WI38 (cell line): ENCODE measurements at regions not wholly inside any gene's neighbourhood (a gene's known extent, or its start where the extent isn't known, plus 50 kb on each side); places are given as distances from the start of the nearest gene placed in this dataset.

Source experiments
- H3K4me3 ChIP-seq: 2 replicates; pipeline ENCODE4 v1.5.1; 2011; ENCODE audit warnings: low read depth, mild to moderate bottlenecking, control low read depth, low read length
- TF ChIP-seq, protein P1 (sequence below): IDR thresholded peaks from 2 replicates; pipeline ENCODE4 v1.5.1; 2012; ENCODE audit warnings: low read depth, mild to moderate bottlenecking, control low read depth, low read length

DNA sequence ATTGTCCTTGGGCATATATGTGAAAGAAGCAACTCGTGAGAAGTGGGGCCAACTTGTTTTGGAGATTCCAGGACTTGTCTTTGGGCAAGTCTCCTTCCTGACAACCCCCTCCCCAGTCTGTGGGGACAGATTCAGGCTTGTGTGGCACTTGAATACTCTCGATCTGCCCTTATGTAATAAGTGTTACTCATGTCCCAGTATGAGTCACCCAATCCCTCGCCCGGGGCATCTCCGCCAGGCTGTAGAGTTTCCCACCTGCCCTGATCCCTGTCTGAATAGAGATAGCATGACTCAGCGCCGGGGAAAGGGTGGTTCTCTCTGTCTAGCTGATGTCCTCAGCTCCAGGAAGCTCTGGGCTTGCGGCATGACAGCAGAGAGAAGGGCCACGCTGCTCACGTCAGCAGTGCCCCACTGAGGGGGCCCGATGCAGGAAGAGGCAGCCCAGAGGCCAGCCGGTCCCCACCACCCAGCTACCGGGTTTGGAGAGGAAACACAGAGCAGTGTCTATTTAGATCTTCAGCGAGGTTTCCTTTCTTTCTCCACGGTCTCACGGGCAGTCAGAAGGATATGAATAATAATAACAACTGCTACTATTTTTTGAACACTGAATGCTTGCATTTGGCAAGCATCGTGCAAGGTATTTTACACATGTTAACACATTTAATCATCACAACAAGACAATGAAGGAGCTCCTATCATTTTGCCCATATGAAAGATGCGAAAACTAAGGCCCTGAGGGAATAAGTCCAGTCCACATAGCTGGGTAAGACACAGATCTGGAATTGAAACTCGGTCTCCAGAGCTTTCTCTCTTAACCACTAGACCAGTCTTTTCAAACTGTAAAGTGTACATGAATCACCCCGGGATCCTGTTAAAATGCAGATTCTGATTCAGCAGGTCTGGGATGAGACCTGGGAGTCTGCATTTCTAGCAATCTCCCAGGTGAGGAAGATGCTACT, 426.7 kb upstream of the MAF start:
- H3K4me3 ChIP-seq = peak overlapping the region; percentile 19
- TF ChIP-seq, protein P1, sequence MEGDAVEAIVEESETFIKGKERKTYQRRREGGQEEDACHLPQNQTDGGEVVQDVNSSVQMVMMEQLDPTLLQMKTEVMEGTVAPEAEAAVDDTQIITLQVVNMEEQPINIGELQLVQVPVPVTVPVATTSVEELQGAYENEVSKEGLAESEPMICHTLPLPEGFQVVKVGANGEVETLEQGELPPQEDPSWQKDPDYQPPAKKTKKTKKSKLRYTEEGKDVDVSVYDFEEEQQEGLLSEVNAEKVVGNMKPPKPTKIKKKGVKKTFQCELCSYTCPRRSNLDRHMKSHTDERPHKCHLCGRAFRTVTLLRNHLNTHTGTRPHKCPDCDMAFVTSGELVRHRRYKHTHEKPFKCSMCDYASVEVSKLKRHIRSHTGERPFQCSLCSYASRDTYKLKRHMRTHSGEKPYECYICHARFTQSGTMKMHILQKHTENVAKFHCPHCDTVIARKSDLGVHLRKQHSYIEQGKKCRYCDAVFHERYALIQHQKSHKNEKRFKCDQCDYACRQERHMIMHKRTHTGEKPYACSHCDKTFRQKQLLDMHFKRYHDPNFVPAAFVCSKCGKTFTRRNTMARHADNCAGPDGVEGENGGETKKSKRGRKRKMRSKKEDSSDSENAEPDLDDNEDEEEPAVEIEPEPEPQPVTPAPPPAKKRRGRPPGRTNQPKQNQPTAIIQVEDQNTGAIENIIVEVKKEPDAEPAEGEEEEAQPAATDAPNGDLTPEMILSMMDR = no peak

- TF ChIP-seq, protein P1 = no peak
- H3K4me3 ChIP-seq = no peak overlapping the region
These were observed 424.7 kb upstream of the MAF start for GRCh38 chr16:80025236-80025635.

- TF ChIP-seq, protein P1 = no peak
- H3K4me3 ChIP-seq = no peak overlapping the region
These were observed 423.9 kb upstream of the MAF start for GRCh38 chr16:80024443-80024842.

DNA sequence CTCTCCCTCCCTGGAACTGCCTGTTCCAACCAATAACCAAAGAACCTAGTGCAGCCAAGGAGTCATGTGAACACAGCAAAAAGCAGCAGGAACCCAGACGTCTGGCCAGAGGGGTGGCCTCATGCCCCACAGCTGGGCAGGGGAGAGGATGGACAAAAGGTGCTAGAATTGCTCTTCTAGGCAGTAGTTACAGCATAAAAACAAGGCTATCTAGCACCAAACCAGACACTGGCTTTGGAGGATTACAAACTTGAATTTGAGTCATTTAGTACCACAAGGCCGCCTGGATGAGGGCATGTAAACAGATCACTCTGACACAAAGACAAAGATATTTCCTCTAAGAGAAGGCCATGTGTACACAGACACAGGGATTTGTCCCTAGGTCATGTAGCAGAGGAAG, 423.3 kb upstream of the MAF start:
- TF ChIP-seq, protein P1 = no peak

GRCh38 chr16:80019395-80019794, 418.9 kb upstream of the MAF start:
- TF ChIP-seq, protein P1 = no peak
- H3K4me3 ChIP-seq = no peak overlapping the region

More for the DNA sequence above, 423.3 kb upstream of the MAF start:
- no peak overlapping the region for H3K4me3 ChIP-seq

GRCh38 chr16:80018466-80018865, 417.9 kb upstream of the MAF start:
- TF ChIP-seq, protein P1 = no peak
- H3K4me3 ChIP-seq = no peak overlapping the region

DNA sequence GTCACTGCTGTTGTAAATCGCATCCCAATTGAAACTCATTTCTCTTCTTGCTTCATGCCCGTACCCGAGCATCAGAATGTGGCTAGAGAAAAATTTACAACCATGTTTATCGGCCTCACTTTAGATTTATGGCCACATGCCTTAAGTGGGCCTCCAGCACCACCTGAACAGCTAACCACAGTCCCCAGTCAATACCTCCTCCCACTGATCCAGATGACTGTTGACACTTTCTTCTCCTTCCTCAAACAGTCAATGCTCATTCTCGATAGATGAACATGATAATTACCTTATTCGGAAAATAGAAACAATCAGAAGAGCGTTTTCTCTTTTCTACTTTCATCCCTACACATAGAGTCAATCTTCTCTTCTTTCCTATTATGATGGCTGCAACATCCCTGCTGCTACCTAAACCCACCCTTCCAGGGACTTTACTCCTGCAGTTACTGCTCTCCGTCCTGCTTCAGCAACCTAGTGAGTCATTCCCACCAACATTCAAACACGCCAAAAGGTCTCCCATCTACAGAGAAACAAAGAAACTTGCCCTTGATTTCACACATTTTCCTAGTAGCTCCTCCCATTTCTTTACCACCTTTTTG, 416.3 kb upstream of the MAF start:
- no peak overlapping the region for H3K4me3 ChIP-seq
- TF ChIP-seq, protein P1 = no peak
